GM21576 (cell line): ENCODE measurements at regions not wholly inside any gene's neighbourhood (a gene's known extent, or its start where the extent isn't known, plus 50 kb on each side); places are given as distances from the start of the nearest gene placed in this dataset.
"Not testable (repeated sequence)": the region's sequence is repeated elsewhere in the genome, so short reads cannot be mapped to it uniquely, and the experiment has no call there.

Experiments used
- ATAC-seq: cut with Tn5 transposase; IDR thresholded peaks from one replicate; pipeline ENCODE4 v1.9.1; 2021; ENCODE audit warnings: mild to moderate bottlenecking, moderate library complexity; ENCODE audit not compliant: unreplicated experiment

DNA sequence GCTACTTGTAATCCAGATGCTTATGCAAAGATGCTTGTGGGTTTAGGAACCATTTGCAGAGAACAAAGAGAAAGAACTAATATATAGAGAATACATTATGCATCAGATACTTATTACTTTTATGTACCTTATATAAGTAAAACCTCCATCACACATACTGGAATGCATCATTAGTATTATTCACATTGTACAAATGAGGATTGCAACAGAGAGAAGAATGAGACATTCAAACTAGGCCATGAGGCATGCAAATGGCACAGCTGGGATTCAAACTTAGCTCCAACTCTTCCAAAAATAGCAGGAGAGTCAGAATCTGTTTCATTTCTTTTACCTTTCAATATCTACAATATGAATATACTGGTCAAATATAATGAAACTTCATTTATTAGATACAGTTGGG lies 1001.4 kb upstream of the ADAMTS5 start:
- ATAC-seq, result not testable (repeated sequence)

DNA sequence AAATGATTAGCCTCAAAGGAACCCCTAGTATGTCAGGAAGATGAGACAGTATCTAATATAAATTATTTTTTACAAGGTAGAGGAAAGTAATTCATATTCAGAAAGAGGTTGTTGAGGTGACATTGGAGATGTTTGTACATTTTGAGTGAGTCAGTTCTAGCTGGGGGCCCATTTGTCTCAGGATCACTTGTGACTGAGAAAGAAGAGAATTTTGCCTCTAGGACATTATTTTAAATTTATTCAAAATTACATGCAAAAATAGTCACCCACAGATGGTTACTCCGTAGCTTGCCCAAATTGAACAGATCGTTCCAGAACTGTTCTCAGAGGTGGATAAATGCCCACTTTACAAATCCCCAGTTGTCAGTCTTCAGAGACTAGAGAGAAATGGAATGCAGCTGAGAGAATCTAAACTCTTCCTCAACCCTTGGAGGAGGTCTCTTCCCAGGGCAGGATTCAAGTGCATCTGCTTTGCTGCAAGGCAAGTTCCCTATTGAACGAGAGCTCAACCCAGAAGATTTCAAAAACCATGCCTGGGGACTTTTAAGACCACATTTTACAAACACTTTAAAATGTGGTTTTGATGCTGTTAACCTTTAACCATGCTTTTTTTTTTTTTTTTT lies 987.8 kb upstream of the ADAMTS5 start:
- no peak for ATAC-seq

DNA sequence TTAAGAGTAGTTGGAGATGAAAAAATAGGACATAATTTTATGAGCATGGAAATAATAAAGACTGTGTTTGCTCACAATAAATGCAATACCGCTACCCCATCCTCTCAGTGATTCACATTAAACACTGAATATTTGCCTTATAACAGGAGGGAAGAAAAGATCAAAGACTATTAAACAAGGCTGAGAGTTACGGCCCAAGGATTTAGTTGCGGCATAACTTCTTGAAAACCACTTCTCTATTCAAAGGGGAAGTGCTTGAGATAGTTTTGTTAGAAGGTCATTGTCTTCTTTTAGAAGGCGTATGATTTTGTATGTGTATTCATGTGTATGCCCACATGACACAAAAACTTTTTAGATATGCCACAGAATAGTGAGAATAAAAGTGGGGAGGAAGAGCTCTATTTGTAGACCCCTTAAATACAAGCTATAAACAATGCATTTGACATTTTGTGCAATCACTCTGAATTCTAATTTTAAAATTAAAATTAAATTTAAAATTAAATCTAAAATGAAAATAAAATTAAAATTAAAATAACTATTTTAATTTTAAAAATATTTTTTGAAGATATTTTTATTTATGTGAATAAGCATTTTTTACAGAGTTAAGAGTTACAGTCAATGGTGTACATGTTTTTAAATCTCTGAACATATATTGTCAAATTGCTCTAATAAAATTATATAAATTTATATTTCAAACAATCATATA lies 986.6 kb upstream of the ADAMTS5 start:
- ATAC-seq, result no peak

DNA sequence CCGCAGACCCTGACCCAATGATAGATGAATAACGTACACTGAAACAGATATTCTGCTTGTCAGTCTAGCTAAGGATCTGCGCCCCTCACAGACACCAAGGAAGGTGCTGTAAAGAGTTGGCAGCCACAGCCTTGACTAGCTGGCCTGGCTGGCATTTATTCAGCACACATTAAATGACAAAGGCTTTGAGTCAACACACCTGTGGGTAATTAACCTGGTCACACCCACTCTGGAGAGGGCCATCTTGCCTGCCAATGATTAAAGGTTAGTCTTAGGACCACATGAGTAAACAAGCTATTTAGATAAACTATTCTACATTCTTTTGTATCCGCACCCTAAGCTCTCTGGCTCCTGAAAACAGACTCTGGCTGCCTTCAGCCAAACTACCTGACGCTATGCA lies 982.2 kb upstream of the ADAMTS5 start:
- not testable (repeated sequence) for ATAC-seq

DNA sequence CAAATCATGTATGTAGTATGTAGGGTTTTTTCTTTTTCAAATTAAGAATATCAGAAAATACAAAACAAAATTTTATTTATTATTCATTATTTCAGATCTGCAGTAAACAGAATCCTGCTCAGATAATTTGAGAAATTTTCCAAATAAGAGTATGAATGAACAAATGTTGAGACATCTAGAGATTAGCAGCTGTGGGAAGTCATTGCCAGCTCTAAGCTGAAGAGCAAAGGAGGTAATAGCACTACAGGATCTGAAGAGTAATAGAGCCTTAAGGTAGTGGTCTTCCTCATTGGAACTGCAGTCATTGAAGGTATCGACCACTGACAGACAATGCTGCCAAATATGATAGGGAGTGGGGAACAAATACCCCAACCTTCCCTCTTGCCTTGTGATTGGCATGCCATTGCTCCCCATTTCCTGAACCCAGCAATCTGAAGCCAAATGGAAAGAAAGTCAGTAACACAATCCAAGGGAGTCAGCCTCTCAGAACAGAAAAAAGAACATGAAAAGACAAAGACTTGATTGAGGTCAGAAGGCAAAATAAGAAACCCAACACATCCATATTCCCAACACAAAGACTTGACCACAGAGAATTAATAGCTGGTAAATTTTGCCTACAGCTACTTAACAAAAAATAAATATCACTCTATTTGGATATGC lies 963.4 kb upstream of the ADAMTS5 start:
- not testable (repeated sequence) for ATAC-seq

DNA sequence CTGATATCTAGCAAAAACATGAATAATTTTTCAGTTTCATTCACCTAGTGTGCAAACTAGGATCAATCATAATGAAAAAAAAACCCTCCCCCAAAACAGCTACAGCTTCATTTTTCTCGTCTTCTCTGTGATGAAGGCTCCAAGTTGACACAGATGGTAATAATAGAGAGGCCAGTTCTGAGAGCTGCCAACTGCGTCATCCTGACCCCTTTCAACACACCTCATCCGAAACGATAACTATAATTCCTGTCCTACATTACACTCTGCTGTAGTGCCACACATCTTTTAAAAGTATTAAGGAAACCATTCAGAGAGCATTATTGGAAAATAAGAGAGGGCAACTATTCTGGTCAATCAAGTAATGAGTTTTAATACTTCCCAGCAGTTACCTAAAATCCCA lies 962.3 kb upstream of the ADAMTS5 start:
- ATAC-seq, result not testable (repeated sequence)

DNA sequence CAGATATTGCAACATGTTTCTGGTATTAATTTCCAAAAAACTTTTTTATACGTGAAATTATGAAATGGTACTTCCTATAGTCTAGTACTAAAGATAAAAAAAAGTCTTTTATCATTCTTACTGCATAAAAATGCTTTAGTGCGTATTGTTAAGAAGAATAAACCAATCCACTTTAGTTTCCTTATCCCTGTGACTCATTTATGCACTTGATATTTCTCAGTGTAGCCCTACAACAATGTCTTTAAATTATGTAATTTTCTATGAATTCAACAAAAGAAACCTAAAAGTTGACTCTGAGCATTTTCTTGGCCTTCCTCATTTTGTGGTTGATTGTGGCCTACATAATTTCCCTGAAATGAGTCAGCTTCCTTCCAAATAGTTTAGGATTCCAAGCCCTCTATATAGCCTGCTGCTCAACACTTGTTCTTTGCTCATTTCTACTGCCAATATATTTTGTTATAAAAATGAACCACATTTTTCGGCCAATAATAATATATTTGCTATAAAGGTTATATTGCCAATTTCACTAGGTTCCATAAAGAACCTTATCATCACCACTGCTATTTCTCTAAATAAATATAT lies 961.7 kb upstream of the ADAMTS5 start:
- not testable (repeated sequence) for ATAC-seq

DNA sequence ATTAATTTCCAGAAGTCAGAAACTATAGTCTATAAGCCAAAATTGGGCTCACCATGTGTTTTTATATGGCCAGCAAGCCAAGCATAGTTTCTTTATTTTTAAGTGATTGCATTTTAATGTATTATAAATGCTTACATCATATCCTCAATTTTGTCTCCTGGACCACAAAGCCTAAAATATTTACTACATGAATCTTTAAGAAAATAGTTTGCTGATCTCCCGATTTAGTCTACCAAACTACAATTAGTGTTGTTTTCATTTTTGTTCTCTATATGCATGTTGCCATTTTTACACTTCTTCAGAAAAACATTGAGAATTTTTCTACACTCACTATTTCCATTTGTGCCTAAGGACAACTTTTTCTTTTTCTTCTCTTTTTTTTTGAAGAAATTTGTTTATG lies 954.5 kb upstream of the ADAMTS5 start:
- ATAC-seq, result not testable (repeated sequence)

DNA sequence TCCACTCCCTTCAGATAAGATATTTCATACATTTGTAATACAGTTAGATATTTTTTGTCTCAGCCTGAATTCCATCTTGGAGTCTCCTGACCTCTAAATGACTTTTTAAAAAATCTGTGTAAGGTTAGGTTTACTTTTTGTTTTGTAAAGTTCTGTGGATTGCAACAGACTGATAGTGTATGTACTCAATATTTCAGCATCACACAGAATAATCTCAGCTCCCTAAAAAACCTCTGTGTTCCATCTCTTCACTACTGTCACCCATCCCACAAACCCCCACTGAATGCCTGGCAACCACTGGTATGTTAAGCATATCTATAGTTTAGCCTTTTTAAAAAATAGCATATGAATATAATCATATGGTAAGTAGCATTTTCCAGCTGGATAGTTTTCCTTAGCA lies 951.1 kb upstream of the ADAMTS5 start:
- ATAC-seq, result not testable (repeated sequence)

DNA sequence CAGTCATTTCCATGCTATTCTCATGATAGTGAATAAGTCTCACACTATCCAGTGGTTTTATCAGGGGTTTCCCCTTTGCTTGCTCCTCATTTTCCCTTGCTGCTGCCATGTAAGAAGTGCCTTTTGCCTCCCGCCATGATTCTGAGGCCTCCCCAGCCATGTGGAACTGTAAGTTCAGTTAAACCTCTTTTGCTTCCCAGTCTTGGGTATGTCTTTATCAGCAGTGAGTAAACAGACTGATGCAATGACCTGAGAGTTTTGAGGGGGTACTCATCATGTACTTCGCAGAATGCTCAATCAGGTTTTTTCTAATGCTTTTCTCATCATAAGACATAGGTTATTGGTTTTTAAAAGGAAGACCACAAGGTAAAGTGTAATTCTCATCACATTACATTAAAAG lies 949.4 kb upstream of the ADAMTS5 start:
- not testable (repeated sequence) for ATAC-seq

DNA sequence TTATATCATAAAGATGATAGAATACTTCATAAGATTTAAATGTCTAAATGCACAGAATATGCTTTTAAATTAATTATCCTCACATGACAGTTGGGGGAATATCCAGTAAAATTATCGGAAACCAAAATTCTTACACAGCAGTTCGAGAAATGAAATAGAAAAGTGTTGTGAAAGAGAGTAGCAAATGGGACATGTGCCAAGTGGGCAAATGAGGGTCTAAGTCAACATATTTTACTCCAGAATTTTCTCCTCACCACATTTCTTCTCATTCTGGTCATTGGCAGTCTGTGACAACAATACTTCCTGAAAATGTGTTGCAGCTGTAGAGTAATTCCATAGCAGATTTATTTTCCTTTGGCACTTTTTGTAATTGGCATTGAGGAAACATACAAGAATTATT lies 945.2 kb upstream of the ADAMTS5 start:
- not testable (repeated sequence) for ATAC-seq

DNA sequence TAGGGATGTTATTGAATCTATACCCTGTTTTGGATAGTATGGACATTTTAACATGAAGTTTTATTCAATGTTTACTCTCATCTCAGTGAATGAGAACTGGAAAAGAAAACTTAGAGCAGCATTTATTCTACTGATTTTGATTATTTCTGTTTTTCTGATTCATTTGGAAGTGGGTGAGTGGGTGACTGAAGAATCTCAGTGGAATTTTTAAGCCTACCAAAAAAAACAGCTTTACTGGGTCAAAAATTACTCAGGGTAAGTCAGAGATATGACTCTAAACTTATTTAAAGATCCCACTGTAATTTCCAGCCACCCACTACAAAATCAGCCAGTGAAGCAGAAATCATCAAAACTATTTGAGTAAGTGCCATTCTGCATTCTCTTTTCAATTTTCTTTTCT lies 942.6 kb upstream of the ADAMTS5 start:
- not testable (repeated sequence) for ATAC-seq

DNA sequence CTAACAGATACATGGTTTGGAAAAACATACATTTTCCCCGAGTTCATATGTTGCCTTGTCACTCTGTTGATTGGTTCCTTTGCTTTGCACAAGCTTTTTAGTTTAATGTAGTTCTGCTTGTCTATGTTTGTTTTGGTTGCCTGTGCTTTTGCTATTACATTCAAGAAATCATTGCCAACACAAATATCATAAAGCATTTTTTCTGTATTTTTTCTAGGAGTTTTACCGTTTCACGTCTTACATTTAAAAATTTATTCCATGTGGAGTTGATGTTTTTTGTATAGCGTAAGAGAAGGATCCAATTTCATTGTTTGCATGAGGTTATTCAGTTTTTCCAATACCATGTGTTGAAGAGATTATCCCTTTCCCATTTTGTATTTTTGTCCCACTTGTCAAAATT lies 941.9 kb upstream of the ADAMTS5 start:
- ATAC-seq, result not testable (repeated sequence)

DNA sequence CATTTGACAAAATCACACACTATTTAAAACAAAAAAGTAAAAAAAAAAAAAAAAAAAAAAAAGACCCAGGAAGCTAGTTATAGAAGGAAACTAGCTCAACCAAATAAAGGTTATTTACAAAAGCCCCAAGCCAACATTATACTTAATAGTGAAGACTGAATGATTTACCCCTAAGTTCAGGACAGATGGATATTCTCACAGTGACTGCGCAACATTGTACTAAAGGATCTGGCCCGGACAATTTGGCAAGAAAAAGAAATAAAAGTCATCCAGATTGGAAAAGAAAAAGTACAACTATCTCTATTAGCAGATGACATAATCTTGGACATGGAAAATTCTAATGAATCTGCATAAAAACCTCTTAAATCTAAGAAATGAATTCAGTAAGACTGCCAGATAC lies 936.0 kb upstream of the ADAMTS5 start:
- ATAC-seq, result not testable (repeated sequence)

DNA sequence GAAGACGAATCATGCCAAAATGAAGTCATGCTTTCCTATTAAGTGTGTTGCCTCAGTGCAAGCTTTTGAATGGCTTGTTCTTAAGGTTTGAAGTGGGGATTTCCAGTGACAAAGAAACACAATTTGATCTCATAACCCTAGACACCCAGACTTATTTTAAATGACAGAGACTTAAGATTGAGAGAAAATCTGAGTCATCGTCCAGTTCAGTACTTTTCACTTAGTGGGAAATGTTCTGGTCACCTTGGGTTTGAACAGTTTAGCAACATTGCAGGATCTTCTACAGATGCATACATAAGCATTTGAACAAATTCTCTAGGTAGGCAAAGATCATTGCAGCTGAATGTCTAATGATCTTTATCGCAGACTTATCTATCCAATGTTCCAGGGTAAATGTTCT lies 926.7 kb upstream of the ADAMTS5 start:
- not testable (repeated sequence) for ATAC-seq

DNA sequence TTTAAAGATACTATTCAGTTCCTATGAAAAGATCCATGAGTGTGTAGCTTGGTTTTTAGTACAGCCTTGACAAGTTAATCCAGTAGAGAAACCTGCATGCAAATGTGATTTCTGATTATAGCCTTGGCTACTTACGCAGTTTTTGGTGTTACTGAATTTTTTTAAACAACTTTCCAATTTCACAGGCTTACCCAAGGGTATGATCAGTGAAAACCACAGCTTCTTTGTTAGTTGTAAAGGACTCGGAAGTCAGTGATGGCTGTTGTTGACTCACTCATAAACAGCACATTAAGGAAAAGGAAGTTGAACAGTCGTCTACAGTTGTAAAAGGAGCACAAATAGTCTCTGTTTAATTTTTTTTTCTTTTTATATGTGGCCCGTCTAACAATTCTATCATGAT lies 924.6 kb upstream of the ADAMTS5 start:
- ATAC-seq, result not testable (repeated sequence)

DNA sequence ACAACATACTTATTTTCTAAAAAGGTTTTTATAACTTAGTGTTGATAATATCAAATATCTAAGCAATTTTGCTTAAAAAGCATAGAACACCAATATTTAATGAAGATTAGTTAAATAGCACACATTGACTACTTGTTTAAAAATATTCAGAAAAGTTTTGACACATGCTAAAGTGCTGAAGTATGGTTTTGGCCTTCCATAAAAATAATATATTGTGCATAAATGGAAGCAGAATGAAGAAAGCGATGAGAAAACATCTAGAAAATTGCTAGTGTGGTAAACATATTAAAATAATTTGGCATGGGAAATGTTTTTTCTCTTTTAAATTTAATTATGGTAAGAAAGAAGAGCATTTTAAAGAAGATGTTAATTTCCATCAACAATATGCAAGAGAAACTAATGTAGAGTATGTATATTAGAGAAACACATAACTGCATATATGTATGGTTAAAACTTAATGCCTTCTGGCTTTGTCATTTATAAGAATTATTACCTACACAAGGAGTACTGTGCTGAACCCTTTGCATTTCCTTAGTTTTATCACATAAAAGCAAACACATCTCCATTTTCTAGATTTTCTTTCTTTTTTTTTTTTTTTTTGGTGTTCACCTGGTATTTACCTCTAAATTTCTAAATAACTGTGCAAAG lies 921.0 kb upstream of the ADAMTS5 start:
- ATAC-seq, result not testable (repeated sequence)

DNA sequence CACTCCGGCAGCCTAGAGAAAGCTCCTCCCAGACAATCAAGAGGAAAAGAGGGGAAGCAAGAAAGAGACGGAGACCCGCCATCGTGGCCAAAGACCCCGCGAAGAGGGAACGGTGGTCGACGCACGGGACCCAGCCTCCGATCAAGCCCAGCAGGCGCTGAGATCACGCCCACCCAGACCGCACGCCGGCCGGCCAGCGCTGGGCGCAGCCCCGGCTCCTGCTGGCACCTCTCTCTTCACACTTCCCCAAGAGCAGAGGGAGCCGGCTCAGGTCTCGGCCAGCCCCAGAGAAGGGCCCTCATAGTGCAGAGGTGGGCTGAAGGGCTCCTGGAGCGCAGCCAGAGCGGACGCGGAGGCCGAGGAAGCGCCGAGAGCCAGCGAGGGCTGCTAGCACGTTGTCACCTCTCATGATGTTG lies 918.4 kb upstream of the ADAMTS5 start:
- no peak for ATAC-seq

DNA sequence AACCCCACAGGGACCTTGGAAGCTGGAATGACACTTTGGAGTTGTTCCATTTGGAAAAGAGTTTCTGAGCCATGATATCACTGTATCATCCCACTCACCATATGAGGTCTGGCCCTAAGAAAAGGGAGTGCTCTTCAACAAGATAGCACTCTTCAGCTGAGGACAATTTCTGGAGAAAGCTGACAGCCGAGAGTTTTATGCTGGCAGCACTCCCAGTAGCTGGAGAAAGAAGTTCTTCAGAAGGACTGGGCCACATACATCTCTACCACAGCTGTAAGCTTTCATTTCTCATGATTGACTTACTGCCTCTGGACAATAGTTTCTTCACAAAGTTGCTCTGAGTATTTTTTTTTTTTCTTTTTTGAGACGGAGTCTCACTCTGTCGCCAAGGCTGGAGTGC lies 914.4 kb upstream of the ADAMTS5 start:
- ATAC-seq, result not testable (repeated sequence)

DNA sequence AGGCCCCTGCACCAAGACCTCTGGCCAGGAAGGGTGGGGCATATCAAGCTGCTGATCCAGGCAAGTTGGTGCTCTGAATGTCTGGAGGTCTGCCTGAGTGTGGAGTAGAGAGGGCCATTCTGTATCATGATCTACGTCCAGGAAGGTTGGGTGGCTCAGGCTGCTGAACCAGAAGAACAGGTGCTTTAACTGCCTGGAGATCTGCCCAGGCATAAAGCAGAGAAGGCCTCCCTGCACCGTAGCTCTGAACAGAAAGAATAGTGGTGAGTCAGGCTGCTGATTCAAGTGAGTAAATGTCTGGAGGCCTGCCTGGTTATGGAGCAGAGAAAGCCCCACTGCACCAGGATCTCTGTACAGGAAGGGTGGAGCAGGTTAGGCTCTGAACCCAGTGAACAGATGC lies 905.5 kb upstream of the ADAMTS5 start:
- ATAC-seq, result not testable (repeated sequence)

DNA sequence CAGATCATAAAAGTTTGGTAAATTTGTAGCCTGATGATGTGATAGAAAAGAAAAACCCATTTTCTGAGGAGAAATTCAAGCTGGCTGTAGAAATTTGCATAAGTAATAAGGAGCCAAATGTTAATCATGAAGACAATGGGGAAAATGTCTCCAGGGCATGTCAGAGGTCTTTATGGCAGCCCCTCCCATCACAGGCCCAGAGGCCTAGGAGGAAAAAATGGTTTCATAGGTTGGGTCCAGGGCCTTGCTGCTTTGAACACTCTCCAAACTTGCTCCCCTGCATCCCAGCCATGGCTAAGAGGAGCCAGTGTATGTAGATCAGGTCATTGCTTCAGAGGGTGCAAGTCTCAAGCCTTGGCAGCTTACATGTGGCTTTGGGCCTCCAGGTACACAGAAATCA lies 903.9 kb upstream of the ADAMTS5 start:
- ATAC-seq, result not testable (repeated sequence)
